GM12873 (cell line): ENCODE measurements at regions not wholly inside any gene's neighbourhood (a gene's known extent, or its start where the extent isn't known, plus 50 kb on each side); places are given as distances from the start of the nearest gene placed in this dataset.

Experiments used
- CTCF ChIP-seq: IDR thresholded peaks from 2 replicates; pipeline ENCODE4 v1.5.1; 2012; ENCODE audit warnings: low read depth, mild to moderate bottlenecking, moderate library complexity, low read length, control low read depth; ENCODE audit not compliant: insufficient read depth; ENCODE audit errors: missing control alignments

GRCh38 chr21:41621513-41621912 lies 113.6 kb upstream of the TMPRSS2 start:
- no peak for TF ChIP-seq CTCF

GRCh38 chr21:41620982-41621381 lies 113.0 kb upstream of the TMPRSS2 start:
- no peak for TF ChIP-seq CTCF

GRCh38 chr21:41620541-41620940 lies 112.6 kb upstream of the TMPRSS2 start:
- TF ChIP-seq CTCF = no peak

GRCh38 chr21:41616031-41616591 lies 108.2 kb upstream of the TMPRSS2 start:
- no peak for TF ChIP-seq CTCF

GRCh38 chr21:41615613-41616012 lies 107.7 kb upstream of the TMPRSS2 start:
- no peak for TF ChIP-seq CTCF

- TF ChIP-seq CTCF = no peak
Observed at GRCh38 chr21:41614511-41614910, 106.6 kb upstream of the TMPRSS2 start.

GRCh38 chr21:41613533-41613909 lies 105.6 kb upstream of the TMPRSS2 start:
- TF ChIP-seq CTCF = no peak
